HCEC 1CT (cell line): ENCODE measurements at regions not wholly inside any gene's neighbourhood (a gene's known extent, or its start where the extent isn't known, plus 50 kb on each side); places are given as distances from the start of the nearest gene placed in this dataset.

Experiments used
- DNase-seq: peaks from one replicate; pipeline ENCODE4 v3.0.0-alpha.2; 2017

DNA sequence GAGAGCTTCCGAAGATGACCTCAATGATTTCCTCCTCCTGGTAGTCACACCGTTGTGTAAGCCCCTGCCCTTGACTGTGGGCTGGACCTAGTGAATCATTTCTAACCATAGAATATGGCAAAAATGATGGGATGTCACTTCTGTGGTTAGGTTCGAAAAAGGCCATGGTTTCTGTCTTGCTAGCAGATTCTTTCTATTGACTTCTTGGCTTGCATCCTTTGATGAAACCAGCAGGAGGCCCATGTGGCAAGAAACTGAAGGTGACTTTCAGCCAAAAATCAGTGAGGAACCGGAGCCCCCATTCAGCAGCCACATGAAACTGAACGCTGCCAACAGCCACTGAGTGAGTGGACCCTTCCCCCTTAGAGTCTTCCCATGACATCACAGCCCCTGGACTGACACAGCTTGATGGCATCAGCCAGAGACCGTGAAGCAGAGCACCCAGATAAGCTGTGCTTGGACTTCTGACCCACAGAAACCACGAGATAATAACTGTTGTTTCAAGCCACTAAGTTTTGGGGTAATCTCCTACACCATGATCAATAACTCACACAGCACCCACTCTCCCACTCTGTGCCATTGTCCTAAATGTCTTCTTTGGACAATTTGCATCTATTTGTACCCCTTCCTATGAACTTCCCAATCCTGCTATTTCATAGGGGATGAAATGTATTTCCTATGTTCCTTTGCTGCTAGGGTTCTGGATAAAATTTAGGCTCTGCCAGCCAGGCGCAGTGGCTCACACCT lies 148.0 kb upstream of the STX18 start:
- DNase-seq: no peak

DNA sequence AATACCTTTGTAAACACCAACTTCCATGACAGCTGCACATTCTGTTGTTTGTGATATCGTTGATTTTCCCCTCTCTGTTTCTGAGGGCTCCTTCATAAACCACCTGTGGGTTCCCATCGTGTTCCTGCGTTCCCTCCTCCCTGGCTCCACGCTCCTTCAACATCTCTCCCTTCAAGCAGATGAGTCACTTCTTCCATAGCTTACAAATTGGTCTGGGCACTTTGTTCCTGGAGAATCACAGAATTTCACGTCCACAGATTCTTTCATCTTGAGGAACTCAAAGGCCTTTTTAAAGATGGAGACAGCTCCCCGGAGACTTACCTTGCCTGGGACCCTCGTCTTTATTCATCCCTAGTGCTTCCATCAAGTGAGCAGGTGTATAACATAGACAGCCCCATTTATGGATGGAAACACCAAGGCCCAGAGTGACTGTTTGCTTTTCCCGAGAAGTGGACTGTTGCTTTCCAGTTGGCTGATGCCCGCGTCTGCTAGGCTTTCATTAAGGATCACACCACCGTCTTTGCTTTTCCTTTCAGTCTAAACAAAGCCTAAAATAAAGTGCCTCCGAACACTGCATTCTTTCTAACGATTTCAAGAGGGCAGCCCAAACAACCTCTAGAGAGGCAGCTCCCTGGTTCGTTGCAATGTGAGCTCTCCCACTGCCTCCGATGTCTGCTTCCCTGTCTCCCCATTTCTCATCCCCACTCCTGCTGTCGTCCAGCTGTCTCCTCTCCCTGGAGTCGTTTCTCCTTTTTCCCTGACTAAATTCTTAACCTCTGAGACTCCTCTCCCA lies 146.3 kb upstream of the STX18 start:
- no peak for DNase-seq

DNA sequence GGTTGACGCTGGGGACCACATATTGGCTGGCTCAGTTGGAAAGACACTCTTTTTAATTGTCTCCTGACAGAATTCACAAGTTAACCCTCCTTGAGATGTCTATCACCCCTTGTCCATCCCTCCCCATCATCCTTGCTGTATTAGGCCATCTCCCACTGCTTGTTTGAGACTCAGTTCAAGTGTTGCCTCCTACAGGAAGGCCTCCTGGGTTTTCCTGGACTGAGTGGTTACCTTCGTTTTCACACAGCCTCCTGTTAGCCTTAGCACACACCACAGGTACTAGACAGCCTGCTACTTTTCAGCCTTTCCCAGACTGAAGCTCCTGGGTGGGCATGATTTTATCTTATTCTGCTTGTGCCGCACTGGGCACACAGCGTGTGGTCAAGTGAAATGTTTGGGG lies 145.3 kb upstream of the STX18 start:
- no peak for DNase-seq

DNA sequence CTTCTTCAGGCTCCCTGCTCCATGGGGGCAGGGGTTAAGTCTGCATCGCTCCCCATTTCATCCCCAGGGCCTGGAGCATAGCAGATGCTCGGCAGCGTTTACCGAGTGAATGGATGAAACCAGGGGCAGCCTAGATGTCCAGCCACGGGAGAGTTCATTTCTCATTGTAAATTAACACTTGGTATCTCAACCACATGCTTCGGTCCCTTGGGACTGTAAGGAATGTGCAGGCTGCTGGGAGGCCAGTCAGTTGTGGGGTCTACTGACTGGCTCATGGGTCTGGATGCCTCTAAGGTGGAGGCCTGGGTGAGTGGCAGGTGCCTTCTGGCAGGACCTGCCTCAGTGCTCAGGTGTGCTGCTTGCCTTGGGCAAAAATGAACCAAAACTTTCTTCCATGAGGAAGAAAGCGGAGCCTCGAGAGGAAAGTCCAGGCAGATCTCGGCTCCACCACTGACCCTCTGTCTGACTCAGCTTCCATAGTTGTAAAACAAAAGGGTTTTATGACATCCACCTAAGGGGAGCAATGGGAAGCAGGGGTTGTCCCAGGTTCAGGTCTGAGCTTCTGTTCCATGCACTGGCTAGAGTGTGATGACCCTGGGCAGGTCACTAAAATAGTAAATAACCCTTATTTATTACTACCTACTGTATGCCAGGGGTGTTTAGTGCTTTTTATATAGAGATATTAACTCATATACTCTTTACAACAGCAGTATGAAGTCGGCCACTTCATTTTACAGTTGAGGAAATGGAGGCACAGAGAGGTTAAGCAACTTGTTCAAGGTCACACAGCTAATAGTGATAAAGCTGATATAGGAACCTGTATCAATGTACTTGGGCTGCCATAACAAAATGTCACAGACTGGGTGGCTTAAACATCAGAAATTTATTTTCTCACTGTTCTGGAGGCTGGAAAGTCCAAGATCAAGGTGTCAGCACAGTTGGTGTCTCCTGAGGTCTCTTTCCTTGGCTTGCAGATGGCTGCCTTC lies 144.3 kb upstream of the STX18 start:
- no peak for DNase-seq

DNA sequence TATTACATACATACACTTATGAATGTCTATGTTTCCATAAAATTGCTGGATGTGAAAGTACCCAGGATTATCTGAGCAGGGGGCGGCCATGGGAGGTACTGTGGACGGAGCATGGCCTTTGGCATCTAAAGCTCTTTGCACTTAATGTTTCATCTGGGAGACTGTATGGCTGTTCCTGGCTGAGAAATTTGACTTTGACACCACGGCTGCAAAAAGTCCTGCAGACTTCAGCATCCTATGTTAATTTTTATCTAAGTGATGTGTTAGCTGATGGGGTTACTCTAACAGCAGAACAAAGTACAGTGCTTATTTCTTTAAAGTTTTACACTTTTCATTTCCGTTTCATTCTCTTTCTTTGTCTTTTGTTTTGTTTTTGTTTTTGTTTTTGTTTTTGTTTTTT lies 139.8 kb upstream of the STX18 start:
- no peak for DNase-seq

DNA sequence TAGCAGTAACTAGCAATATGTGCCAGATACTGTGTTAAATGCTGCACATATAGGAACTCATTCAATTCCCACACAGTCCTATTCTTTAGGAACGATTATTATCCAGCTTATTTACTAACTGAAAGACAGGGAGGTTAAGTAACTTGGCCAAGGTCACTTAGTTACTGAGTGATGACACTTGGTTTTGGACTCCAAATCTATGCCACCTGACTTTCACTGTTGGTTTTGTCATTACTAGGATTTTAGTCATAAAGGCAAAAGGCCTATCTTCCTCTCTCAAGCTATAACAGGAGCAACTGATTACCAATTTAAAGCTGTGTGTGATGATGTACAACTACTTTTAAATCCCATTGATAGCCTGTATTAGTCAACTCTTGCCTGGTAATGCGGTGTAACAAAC lies 138.9 kb upstream of the STX18 start:
- DNase-seq: no peak

DNA sequence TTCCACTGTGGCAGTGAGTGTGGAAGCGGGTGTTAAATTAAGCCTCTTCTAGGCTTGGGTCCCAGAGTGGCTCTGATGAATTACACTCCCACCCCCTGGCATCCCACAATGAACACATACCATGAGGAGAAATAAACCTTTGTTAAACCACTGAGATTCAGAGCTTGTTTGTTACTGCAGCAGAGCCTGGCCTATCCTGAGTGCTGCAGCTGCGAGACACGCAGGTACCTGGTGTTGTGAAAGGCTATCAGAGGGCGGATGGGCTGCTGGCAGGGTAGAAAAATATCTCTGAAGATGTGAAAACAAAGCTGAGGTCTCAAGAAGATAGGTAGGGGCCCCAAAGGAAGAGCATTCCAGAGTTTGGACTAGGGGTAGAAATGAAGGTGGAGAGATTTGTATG lies 138.4 kb upstream of the STX18 start:
- no peak for DNase-seq

DNA sequence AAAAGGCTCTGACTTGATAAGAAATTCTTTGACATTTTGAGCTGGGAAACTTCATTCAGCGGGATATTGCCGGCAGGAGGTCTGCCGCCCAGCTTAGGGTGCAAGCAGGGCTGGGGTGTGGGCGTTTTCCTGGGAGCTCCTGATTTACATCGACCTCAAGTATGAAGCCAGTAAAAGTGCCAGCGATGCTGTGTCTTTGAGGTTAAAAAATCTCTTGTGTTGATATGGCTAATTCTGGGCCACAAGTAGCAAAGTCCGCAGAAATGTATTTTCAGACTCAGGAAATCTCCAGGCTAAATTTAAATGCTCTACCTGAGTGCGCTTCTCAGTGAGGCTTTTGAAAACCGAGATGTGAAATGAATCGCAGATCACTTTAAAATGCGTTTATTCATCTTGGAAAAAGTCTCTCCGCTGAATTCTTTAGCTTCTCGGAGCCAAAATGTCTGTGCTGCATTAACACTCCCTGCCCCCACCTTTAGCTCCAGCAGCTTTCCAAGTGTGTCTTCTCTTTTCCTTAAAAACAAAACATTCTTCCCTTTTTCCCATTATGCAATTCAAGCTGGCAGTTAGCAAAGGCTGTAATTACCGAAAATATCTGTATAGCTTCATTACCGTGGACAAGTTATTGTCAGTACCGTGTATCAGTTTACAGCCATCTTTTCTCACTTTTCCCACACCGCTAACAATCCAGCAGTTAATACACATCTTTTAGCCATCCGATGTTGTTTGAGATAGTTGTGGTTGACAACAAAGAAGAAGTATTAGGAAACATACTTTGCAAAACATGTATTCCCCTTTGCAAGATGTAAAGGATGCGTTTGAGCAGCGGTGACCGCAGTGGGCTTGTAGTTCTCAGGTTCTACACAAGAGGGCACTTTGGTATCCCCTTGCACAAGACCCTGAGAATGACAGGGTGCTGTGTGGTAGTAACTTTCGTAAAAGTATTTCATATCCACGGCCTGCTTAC lies 136.0 kb upstream of the STX18 start:
- DNase-seq: peak; percentile 18

DNA sequence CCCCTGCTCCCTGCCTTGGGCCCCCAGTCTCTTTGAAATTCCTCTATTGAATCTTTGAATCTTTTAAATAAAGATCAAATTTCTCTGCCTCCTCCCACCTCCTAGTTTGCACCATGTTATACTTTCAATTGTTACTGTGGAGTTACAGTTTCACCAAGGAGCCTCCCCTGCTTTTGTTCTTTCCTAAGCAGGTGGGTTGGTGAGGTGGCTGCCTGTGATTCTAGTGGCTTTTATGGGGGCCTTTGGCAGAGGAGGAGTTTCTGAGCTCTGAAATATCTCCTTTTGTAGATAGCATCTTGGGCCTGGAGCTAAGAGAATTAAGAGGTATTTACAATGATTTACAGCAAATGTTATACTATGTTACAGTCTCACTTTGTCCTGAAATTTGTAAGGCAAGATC lies 133.8 kb upstream of the STX18 start:
- no peak for DNase-seq

DNA sequence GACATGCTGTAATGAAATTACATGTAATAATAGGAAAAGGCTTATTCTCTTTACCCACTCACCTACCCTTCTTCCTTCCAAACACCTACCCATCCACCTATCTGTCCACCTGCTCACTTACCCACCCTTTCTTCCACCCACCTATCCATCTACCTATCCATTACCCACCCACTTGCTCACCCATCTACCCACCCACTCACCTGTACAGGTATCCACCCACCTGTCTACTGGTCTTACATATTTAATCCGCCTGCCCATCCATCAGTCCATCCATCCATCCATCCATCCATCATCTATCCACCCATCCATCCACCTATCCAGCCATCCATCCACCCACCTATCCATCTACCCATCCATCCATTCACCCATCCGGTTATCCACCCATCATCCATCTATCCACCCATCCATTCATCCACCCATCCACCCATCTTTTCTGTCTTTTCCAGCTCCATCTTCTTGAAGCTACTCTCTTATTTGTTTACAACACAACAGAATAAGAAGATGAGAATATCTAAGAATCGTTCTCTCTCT lies 133.3 kb upstream of the STX18 start:
- DNase-seq: no peak

DNA sequence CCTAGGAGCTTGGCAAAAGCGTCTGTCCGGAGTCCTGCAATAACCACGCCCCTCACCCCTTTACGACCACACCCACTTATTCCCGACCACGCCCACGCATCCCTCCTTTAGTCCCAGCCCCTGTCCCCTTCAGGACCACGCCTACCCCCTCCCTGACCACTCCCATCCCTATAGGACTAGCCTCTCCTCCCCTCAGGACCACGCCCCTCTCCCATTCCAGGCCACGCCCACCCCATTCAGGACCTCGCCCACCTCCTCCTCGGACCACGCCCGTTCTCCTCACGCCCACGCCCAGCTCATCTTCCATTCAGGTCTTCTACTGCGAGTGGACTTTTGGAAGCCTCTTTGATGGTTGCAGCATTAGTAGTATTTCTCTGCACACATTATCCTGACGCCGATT lies 131.2 kb upstream of the STX18 start:
- DNase-seq: peak; percentile 4

DNA sequence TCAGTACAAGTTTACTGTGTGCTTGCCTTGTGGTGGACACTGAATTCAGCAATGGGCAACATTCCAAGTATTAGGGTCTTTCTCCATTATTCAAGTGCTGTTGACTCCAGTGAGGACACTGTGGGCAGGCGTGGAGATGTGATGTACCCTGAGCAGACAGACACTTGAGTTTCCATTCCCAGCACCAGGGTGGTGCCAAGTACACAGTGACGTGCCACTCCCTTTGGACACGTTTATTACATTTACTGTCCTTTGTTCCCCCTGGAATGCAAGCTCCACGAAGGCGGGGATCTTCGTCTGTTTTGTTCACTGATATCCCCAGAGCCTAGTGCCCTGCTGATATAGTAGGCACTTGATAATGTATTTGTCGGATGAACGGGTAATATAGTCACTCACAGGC lies 130.6 kb upstream of the STX18 start:
- no peak for DNase-seq

DNA sequence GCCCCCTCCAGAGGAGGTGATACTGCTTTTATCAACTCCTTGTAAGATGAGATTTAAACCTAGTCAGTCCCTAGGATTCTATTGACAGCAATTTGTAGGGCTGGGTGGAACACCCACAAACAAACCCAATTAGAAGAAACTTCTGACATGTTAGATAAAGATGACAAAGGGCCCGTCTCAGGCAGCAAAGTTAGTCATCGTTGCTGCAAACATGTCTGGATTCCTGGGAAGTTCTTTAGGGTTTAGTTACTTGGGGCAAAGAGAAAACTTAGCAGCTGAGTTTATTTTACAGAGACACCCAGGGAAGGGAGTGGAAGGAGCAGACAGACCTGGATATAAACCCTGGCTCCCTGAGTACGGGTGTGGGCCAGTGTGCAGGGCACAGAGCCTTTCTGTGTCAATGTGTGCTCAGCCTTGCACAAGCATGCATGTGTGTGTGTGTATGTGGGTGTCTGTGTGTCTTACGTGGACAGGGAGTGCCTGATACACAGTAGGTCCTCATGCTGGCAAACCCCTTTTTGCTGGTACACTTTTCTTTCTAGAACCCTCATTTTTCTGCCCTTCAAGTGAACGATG lies 130.0 kb upstream of the STX18 start:
- no peak for DNase-seq

DNA sequence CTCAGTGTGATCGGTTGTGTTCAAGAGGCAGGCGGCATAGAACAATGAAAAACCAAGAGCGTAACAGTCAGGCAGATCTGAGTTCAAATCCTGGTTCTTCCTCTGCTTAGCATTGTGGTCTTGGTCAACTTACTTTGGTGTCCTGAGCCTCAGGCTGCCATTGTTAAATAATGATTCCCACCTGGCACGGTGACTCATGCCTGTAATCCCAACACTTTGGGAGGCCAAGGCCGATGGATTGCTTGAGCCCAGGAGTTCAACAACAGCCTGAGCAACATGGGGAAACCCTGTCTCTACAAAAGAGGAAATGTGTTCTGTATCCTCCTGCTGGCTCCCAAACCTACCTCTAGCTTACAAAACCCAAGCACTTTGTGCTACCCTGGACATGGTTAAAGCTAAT lies 129.0 kb upstream of the STX18 start:
- DNase-seq: no peak

DNA sequence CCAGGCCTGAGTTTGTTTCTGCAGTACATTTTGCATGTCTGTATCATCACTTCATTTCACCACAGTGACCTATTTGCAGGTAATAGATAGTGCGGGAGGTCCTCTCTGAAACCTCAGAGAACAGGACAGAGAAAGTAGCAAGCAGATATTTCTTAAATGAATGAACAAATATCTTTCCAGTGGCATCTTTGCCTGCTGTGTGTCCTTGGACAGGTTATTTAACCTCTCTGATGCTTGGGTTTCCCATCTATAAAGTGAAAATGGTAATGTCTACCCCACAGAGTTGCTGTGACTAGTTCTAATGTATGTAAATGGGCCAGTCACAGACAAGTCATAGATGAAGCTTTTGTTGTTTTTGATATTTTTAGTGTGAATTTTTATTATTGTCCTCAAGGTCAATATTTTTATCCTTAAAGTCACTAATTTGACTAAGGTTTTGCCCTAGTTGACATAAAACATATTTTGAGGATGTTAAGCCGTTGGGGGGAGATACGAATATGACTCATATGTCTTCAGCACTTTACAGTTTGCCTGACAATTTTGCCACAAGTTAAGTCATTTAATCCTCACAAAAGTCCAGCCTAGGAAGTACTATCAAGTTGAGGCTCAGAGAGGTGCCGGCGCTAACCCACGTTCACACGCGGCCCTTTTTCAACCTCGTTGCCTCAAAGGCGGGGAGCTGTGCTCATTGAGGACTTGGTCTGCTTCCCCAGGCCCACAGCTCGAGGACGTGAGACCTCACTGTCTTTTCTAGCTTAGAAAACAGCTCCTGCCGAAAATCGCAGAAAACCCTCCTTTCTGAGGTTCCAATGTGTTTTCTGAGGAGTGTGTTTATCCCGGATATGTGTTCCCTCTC lies 126.7 kb upstream of the STX18 start:
- no peak for DNase-seq

DNA sequence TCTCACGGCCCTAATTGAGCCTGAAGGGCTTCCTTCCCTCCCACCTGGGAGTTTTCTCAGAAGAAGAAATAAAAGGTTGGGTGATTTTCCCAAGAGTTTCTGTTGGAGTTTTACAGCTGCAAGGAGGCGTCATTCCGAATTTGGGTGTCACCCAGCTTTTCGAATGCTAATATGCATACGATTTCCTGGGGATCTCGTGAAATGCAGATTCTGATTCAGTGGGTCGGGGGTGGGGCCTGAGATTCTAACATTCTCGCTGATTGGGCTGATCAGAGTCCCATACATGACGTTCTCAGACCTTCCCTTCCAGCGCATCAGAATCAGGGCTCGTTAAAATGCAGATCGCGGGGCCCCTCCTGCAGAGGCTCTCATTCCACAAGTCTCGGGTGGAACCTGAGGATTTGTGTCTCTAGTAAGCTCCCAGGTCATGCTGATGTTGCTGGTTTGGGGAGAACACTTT lies 125.8 kb upstream of the STX18 start:
- no peak for DNase-seq

DNA sequence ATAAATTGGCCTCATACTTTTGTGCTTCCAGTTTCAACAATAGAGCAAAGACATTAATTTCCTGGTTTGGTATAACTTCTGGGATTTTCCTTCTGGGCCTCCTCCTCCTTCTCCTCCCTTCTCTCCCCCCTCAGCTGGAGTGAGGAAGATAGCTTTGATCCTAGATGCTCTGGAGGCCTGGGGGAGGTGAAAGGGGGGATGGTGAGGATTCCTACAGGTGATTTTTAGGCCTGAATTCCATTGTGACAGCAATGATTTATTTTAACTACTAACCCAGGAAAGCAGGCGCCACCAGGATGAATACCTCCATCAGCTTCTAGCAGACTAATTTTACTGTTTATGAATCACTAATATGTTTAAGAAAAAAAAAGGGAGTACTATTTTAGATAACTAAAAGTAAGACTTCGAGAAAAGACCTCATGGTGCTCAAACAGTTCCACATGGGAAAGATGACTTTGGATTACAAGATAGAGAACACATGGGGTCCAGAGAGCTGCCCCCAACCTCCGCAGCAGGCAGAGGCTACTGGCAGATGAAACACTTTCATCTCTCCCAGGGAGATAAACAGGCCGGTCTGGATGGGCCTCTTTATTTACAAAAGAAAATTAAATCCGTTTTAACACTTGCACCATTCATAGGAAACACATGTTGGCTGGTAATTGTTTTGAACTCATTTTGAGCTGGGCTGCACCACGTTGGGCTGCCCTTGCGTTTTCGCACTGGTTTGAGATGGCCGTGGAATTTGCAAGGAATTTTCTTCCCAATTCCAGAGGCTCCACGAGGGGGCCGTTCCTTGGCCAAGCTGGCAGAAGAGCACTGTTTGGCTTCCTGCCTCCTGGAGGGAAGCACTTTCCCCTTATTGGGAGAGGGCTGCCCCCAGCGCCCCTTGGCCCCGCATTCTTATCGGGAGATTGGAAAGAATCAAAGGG lies 125.1 kb upstream of the STX18 start:
- DNase-seq: no peak

DNA sequence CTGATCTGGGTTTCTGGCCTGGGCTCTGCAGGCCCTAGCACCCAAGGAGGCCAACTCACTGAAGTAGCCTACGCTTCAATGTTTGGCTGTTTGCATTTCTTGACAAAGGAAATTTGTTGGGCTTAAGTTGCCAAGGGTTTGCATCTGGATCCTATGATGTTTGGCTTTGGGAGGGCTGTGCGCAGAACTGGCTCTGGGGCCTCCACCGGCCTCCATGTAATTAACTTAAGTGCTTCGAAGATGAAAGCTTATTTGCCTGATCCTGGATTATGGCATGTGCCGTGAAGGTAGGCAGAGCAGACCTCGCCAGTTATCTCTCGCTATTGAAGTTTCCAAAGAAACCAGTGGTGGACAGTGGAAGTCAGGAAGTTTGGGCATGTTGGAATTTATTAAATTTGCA lies 124.3 kb upstream of the STX18 start:
- no peak for DNase-seq

DNA sequence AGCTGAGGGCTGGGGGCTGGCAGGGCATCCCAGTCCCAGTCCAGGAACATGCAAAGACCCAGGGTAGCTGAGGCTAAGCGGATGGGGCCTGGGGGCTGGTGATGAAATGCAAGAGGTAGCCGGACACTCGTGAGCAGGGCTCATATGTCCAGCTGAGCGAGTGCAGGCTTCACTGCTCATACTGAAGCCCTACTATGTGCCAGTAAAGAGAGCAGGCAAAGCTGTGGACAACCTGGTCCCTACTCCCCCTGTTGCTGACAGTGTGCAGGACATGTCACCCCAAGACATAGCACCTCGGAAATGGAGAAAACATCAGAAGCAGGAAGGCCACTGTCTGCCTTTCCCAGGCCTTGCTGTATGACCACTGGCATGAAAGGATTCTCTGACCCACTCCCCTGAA lies 122.4 kb upstream of the STX18 start:
- no peak for DNase-seq
